HEK293T (cell line): ENCODE measurements at regions not wholly inside any gene's neighbourhood (a gene's known extent, or its start where the extent isn't known, plus 50 kb on each side); places are given as distances from the start of the nearest gene placed in this dataset.
"Not testable (repeated sequence)": the region's sequence is repeated elsewhere in the genome, so short reads cannot be mapped to it uniquely, and the experiment has no call there.

ENCODE experiments used
- CTCF ChIA-PET: fragments of 350-600 bp; formaldehyde crosslinking; extraction: SDS; loops from one replicate; lab custom pipeline; 2021; ENCODE audit warnings: antibody characterized with exemption, inconsistent platforms; lab: Yijun Ruan, JAX
- POLR2A ChIA-PET: fragments of 350-600 bp; formaldehyde crosslinking; extraction: SDS; loops from one replicate; lab custom pipeline; 2020; ENCODE audit warnings: antibody characterized with exemption, inconsistent platforms; lab: Yijun Ruan, JAX
- DNase-seq: peaks from one replicate; pipeline ENCODE4 v3.0.0; 2012; ENCODE audit warnings: mixed read lengths; ENCODE audit errors: extremely low spot score
- ARNT ChIP-seq: fragments of 450-650 bp; IDR thresholded peaks from 2 replicates; pipeline ENCODE4 v1.6.1; 2017; ENCODE audit warnings: mild to moderate bottlenecking
- BHLHE40 ChIP-seq: fragments of 450-650 bp; IDR thresholded peaks from 2 replicates; pipeline ENCODE4 v1.6.1; 2016; ENCODE audit warnings: mild to moderate bottlenecking, moderate library complexity, borderline replicate concordance
- CTBP1 ChIP-seq: fragments of 450-650 bp; IDR thresholded peaks from 2 replicates; pipeline ENCODE4 v1.6.1; 2016; ENCODE audit warnings: borderline replicate concordance
- ELF4 ChIP-seq: fragments of 450-650 bp; IDR thresholded peaks from 2 replicates; pipeline ENCODE4 v1.6.1; 2017; ENCODE audit warnings: antibody characterized with exemption
- FOXA1 ChIP-seq: fragments of 450-650 bp; IDR thresholded peaks from 2 replicates; pipeline ENCODE4 v1.6.1; 2016; ENCODE audit warnings: mild to moderate bottlenecking
- FOXK2 ChIP-seq: fragments of 450-650 bp; IDR thresholded peaks from 2 replicates; pipeline ENCODE4 v1.6.1; 2016; ENCODE audit warnings: mild to moderate bottlenecking
- FOXM1 ChIP-seq: fragments of 450-650 bp; IDR thresholded peaks from 2 replicates; pipeline ENCODE4 v1.6.1; 2017; ENCODE audit warnings: mild to moderate bottlenecking, borderline replicate concordance
- HDGF ChIP-seq: fragments of 450-650 bp; IDR thresholded peaks from 2 replicates; pipeline ENCODE4 v1.6.1; 2017; ENCODE audit warnings: antibody characterized with exemption, borderline replicate concordance
- L3MBTL2 ChIP-seq: fragments of 450-650 bp; conservative IDR thresholded peaks from 2 replicates; pipeline ENCODE4 v1.6.1; 2016; ENCODE audit warnings: mild to moderate bottlenecking
- LEF1 ChIP-seq: fragments of 450-650 bp; IDR thresholded peaks from 2 replicates; pipeline ENCODE4 v1.6.1; 2017; ENCODE audit warnings: mild to moderate bottlenecking, borderline replicate concordance
- NFRKB ChIP-seq: fragments of 450-650 bp; IDR thresholded peaks from 2 replicates; pipeline ENCODE4 v1.6.1; 2016; ENCODE audit warnings: mild to moderate bottlenecking, moderate library complexity
- PKNOX1 ChIP-seq: fragments of 450-650 bp; IDR thresholded peaks from 2 replicates; pipeline ENCODE4 v1.6.1; 2016
- SP1 ChIP-seq: fragments of 450-650 bp; IDR thresholded peaks from 2 replicates; pipeline ENCODE4 v1.6.1; 2017
- SUZ12 ChIP-seq: fragments of 450-650 bp; IDR thresholded peaks from 2 replicates; pipeline ENCODE4 v1.6.1; 2016; ENCODE audit warnings: mild to moderate bottlenecking
- TARDBP ChIP-seq: fragments of 450-650 bp; IDR thresholded peaks from 2 replicates; pipeline ENCODE4 v1.6.1; 2016
- ZNF384 ChIP-seq: fragments of 450-650 bp; IDR thresholded peaks from 2 replicates; pipeline ENCODE4 v1.6.1; 2016

GRCh38 chr18:59848002-59848401 lies 51.8 kb upstream of the PMAIP1 start:
- TF ChIP-seq SUZ12 (no peak), FOXK2 (no peak), FOXA1 (no peak), L3MBTL2 (no peak), LEF1 (no peak), BHLHE40 (no peak), FOXM1 (no peak), ZNF384 (no peak), ELF4 (no peak), SP1 (no peak), CTBP1 (no peak), HDGF (no peak)
- no peak for DNase-seq
- POLR2A ChIA-PET, result interaction anchor here (1.2 to 3.1 kb wide), 2 partner anchors 34 to 52 kb away, joined by 3 to 22 read pairs; partner anchors contain the start of gene PMAIP1
- CTCF ChIA-PET, result interaction anchor here (0.5 kb wide), 1 partner anchor 23 kb away, joined by 3 read pairs; no protein-coding TSS in a partner anchor

- DNase-seq, CTCF ChIA-PET: not testable (repeated sequence)
- POLR2A ChIA-PET, result interaction anchor here (1.2 to 3.1 kb wide), 2 partner anchors 35 to 53 kb away, joined by 3 to 22 read pairs; partner anchors contain the start of gene PMAIP1
Observed at GRCh38 chr18:59847491-59847846, 52.3 kb upstream of the PMAIP1 start.

GRCh38 chr18:59846814-59847490 lies 52.8 kb upstream of the PMAIP1 start:
- TF ChIP-seq TARDBP, result no peak
- TF ChIP-seq SP1, result no peak
- TF ChIP-seq SUZ12, result no peak
- TF ChIP-seq L3MBTL2, result no peak
- no peak for TF ChIP-seq ZNF384
- TF ChIP-seq HDGF, result no peak
- no peak for TF ChIP-seq BHLHE40
- no peak for TF ChIP-seq LEF1
- TF ChIP-seq ELF4, result no peak
- no peak for TF ChIP-seq NFRKB
- TF ChIP-seq FOXA1, result no peak
- no peak for TF ChIP-seq CTBP1
- TF ChIP-seq FOXM1, result no peak
- TF ChIP-seq PKNOX1, result no peak
- no peak for TF ChIP-seq ARNT
- ChIA-PET POLR2A (interaction anchor here (3.1 kb wide), 1 partner anchor 53 kb away, joined by 22 read pairs; the partner anchor contains the start of gene PMAIP1), CTCF (no interaction called here)
- DNase-seq, result no peak

DNA sequence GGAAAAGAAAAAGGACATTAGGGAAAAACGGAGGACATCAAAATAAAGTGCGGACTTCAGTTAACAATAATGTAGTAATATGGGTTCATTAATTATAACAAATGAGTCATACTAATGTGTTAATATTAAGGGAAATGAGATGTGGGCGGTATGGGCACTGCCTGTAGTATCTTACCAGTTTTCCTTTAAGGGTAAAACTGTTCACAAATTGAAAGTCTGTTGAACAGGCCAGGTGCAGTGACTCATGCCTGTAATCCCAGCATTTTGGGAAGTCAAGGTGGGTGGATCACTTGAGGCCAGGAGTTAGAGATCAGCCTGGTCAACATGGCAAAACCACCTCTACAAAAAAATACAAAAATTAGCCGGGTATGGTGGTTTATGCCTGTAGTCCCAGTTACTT lies 56.8 kb upstream of the PMAIP1 start:
- ChIA-PET POLR2A (no interaction called here), CTCF (no interaction called here)
- no peak for DNase-seq
- no peak for TF ChIP-seq NFRKB
- TF ChIP-seq FOXM1, result no peak
- TF ChIP-seq LEF1, result no peak
- no peak for TF ChIP-seq FOXA1
- no peak for TF ChIP-seq TARDBP
- no peak for TF ChIP-seq BHLHE40
- TF ChIP-seq FOXK2, result no peak
- TF ChIP-seq ZNF384, result no peak
- TF ChIP-seq SUZ12, result no peak
- no peak for TF ChIP-seq CTBP1
- TF ChIP-seq SP1, result no peak
- no peak for TF ChIP-seq HDGF
- TF ChIP-seq L3MBTL2, result no peak
- no peak for TF ChIP-seq ARNT
- TF ChIP-seq PKNOX1, result no peak
- TF ChIP-seq ELF4, result no peak

DNA sequence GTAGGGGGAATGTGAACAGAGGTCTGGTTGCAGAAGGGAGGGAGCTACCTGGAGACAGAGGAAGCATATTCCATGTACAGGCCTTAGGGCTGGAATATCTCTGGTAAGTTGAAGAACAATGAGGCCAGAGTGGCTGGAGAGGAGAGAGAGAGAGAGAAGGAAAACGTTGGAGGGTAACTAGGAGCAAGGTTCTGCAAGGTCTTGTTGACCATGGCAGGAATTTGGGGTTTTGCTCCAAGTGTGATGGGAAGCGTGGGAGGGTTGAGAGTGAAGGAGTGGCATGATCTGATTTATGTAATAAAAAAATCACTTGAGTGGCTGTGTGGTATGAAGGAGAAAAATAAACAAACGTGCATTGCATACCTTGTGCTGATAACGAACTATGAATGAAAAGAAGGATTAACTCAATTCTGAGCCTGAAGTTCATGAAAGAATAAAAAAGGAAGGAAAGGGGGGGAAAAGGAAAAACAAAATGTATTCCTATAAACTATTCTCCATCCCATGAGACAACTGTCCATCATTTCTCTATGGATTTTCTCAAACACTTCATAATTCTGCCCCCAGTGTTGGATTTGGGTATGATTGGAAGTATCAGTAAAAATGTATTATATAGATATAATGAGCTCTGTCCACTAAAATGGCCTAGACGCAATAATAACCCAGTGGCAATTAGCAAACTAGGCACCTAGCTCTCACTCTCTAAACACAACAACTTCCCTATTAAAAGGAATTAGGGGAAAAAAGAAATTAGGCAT lies 59.7 kb upstream of the PMAIP1 start:
- no peak for DNase-seq
- CTCF ChIA-PET, result interaction anchor here (0.5 to 1.0 kb wide), 3 partner anchors 9 to 57 kb away, joined by 3 to 8 read pairs (median 4); no protein-coding TSS in a partner anchor

More for the DNA sequence above, 59.7 kb upstream of the PMAIP1 start:
- no peak for TF ChIP-seq PKNOX1
- no peak for TF ChIP-seq FOXK2
- no peak for TF ChIP-seq TARDBP
- TF ChIP-seq SUZ12, result no peak
- no peak for TF ChIP-seq SP1
- TF ChIP-seq ZNF384, result no peak
- TF ChIP-seq LEF1, result no peak
- TF ChIP-seq ELF4, result no peak
- TF ChIP-seq NFRKB, result no peak
- TF ChIP-seq HDGF, result no peak
- TF ChIP-seq BHLHE40, result no peak
- no peak for TF ChIP-seq CTBP1
- TF ChIP-seq L3MBTL2, result no peak
- no peak for TF ChIP-seq FOXM1
- no peak for TF ChIP-seq ARNT
- POLR2A ChIA-PET, result interaction anchor here (1.8 to 7.9 kb wide), 2 partner anchors 60 to 65 kb away, joined by 5 to 110 read pairs; partner anchors contain the start of gene PMAIP1
